ENCODE measurements at regions not wholly inside any gene's neighbourhood (a gene's known extent, or its start where the extent isn't known, plus 50 kb on each side); places are given as distances from the start of the nearest gene placed in this dataset.
A peak's percentile ranks its signal among the peaks of the same experiment; 100 is the strongest.

DNA sequence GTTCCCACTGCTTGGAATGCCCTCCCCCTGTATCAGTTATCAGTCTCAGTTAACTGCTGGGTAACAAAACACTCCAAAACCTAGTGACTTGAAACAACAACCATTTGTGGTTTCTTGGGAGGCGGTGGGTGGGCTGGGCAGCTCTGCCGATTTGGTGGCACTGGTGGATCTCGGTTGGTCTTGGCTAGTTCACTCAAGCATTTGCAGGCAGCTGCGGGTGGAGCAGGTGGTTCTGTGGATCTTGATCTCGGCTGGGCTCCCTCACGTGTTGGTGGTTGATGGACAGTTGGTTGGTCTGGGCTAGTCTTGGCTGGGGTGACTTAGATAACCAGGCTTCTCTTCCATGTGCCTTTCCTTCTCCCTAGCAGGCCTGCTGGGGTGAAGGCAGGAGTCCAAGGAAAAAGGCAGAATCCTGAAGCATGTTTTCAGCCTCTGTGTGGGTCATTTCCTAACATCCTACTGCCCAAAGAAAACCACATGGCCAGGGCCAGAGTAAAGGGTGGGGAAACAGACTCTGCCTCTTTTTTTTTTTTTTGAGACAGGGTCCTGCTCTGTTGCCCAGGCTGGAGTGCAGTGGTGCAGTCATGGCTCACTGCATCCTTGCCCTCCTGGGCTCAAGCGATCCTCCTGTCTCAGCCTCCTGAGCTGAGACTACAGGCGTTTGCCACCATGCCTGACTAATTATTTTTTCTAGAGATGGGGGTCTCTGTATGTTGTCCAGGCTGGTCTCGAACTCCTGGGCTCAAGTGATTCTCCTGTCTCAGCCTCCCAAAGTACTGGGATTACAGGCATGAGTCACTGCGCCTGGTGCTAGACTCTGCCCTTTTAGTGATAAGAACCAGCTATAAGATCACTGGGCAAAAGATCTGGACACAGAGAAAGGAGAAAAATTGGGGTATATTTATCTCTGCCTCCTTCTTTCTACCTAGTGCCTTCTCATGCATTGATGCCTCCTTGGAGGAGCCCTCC lies 183.7 kb downstream of the RGS3 start:
- no peak for DNase-seq

DNA sequence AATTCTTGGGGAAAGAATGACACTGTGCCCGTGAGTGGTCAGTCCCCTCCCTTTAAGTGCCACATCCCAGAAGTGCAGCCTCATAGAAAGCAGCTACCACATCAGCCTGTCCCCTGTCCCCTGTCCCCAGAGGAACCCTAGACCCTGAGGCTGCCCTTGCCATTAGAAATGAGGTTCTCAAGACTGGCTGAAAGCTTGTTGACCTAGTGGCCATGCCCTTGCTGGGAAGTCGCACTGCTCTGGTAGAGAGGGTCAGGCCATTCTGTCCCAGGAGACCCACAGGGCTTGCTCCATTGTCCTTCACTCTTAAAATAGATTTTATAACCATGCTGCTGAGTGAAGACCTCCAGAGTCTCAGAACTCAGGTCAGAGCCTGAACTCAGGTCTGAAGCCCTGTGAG lies 184.5 kb downstream of the RGS3 start:
- no peak for DNase-seq

DNA sequence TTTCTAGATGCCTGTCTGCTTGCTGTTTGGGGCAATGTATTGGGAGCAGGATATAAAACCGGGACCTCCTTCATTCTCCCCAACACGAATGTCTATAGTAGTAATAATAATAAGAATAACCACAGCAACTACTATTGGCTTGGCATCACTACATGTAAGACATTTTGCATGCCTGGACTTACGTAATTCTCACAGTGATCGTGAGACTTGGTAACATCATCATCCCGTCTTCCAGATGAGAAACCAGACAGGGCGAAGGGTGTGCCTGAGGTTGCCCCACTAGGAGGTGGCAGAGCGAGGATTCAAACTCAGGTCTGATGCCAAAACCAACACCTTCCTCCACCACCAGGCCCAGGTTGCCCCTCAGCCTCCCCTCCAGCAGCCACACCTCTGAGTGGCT lies 185.1 kb downstream of the RGS3 start:
- DNase-seq: no peak

DNA sequence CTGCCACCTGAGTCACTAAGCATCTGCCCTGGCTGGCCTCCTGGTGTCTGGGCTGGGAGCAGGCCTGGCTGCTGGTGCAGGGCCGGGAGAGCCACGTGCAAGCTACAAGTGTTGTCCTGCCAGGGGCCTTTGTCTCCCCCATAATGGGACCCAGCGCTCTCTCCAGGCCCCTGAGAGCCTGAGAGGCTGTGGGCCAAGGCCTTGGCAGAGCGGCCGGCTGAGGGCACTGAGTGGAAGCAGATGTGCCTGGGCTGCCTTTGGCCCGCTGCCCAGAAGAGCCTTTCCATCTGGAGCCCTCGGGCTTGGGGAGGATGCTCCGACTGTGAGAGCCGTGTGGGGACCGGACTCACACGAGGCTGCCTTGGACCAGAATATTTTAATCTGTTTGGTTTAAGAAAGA lies 185.5 kb downstream of the RGS3 start:
- no peak for DNase-seq

DNA sequence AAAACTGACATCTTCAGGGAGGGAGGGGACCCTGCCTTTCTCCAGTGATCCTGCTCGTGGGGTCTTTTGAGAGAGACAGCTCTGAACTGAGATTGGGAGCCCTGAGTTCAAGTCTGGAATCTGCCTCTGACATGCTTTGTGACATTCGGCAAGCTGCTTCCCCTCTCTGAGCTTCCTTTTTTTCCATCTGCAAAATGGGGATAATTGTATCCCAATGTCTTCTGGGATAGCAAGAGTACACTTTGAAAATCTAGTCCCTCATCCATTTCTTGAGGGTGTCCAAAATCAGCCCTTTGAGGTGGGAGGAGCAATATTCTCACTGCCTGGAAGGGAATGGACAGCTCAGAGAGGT lies 186.3 kb downstream of the RGS3 start:
- no peak for DNase-seq

DNA sequence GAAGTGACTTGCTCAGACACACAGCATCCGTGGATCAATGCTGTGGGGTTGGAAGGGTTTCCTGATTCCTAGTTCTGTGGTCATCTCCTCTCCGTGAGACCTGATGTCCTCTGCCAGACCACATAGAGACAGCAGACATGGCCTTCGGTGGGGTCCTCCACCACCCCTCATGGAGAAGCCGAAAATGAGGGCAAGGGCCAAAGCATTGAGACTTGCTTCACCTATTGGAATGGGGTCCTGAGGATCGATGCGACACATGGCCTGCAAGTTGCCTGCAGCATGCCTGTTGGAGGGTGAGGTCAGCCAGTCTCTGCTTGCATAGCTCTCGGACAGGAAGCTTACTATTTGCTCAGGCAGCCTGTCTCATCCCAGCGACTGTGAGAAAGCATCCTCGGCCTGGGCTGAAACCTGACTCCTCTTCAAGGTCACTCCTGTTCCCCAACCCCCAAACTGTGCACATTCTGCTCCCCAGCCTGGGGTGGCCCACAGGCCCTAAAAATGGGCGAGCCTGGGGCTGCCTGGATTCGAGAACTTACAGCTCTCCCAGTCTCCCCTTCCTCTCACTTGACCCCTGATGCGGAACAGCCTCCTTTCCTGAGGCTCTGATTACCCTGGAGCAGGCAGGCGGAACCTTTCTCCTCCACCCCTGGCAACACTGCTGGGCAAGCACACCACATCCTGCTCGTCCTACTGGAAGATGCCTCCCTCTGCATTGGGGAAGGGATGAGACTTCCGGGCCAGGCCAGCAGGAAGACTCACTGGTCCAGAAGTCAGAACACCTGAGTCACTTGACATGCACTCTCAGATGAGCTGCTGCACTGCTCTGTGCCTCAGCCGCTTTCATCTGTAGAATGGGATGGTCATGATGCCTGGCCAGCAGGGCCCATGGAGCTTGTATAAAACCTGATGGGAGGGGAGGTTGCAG lies 186.9 kb downstream of the RGS3 start:
- no peak for DNase-seq

DNA sequence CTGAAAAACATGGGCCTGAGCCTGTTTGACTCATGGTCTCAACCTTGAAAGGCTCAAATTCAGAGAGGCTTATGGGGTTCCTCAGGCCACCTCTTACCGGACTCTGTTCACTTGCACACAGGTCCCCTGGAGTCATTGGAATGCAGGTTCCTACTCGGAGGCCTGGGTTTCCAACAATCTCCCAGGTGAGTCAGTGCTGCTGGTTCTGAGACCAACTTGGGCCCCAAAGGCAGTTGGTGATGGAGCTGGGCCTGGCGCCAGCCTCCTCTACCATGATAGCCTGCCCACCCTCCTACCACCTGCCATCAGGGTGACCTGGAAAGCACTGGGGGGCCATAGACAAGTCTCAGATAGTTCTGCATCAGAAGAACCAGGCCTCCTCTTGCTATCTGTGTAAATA lies 188.4 kb downstream of the RGS3 start:
- DNase-seq: no peak

DNA sequence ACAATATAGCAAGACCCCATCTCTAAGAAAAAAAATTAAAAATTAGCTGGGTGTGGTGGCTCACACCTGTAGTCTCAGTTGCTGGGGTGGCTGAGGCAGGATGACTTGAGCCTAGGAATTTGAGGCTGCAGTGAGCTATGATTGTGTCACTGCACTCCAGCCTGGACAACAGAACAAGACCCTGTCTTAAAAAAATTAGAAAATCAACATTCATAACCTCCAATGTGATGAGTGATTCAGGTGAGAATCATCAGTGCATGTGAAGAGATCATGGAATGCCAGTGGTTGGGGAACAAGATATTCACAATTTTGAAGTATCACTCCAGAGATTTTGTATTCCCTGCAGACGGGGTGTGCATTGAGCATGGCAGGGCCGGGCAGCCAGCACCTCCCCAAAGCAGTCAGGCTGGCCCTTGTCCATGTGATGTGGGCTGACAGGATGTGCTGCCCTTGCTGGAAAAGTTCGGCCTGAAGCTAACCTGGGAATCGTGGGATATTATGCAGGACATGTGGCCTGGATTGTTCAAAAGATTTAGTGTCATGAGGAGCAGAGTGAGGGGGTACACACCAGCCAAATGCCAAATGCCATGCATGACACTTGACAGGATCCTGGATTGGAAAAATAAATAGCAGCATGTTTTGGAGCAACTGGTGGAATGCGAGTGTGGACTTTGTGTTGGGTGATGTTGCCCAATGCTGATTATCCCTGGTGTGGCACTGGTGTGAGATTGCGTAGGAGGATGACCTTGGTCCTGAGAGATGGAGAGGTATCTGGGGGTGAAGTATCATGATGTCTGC lies 189.0 kb downstream of the RGS3 start:
- no peak for DNase-seq

DNA sequence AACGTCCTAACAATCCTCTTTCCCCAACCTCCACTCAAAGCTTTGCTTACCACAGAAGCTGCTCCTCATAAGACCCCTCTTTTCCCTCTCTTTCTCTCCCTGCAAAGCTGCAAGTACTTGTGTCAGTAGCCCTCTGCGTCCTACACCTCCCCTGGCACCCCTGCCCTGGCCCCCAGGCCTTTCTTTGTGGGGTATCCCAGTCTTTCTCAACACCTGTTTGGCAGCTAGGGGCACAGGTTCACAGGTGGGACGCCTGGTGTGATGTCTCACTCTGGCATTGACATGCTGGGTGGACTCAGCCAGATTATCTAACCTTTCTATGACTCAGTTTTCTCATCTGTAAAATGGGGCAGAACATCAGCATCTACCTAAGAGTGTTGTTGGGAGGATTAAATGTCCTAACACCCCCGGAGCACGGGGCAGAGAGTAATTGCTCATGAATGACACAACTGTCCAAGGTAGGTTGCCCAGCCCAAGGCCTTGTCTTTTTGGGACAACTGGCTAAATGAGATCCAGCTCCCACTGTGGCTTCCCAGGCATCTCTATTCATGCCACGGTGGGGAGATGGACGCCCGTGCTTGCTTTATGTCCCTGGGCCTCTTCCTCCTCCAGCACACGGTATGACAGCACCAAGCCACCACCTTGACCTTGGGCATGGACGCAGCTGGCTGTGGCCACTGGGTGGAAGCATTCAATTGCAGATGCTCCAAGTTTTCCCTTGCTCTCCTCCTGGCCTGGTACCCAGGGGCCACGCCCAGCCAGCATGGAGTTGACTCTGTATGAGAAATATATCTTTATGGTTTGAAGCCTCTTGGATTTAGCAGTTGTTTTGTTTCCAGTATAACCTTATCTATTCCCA lies 190.4 kb downstream of the RGS3 start:
- DNase-seq: no peak

DNA sequence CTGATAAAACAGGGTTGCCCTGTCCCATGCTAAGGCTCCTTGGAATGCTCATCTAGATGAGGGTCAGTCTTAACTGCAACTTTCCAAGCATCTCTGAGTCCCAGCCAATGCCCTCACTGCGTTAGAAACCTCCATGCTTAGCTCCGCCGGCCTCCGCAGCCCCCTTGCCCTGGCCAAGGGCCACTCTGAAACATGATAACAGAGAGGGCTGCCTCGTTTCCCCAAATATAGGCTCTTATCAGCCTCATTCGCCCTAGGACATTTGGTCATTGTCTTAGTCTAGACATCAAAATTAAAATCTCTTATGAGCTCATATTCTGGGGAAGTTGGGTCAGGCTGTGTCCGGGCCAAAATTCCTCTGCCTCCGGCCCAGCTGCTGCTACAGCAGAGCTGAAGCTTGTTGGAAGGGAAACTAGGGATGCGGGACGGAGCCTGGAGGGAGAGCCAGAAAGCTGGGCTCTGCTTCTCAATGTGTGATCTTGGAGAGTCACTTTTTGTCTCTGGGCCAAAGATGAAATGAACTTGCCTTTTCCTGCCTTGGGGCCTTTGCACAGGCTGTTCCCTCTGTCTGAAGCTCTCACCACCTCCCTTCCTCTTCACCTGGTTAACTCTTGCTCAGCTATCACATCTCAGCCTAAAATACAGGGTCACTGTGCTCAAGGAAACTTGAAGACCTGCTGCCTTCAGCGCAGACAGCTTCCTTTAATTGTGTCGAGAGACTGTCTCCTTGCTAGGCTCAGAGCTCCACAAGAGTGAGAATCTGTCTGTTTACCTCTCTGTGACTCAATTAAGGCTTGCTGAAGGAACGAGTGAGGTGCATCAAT lies 191.3 kb downstream of the RGS3 start:
- DNase-seq: no peak

DNA sequence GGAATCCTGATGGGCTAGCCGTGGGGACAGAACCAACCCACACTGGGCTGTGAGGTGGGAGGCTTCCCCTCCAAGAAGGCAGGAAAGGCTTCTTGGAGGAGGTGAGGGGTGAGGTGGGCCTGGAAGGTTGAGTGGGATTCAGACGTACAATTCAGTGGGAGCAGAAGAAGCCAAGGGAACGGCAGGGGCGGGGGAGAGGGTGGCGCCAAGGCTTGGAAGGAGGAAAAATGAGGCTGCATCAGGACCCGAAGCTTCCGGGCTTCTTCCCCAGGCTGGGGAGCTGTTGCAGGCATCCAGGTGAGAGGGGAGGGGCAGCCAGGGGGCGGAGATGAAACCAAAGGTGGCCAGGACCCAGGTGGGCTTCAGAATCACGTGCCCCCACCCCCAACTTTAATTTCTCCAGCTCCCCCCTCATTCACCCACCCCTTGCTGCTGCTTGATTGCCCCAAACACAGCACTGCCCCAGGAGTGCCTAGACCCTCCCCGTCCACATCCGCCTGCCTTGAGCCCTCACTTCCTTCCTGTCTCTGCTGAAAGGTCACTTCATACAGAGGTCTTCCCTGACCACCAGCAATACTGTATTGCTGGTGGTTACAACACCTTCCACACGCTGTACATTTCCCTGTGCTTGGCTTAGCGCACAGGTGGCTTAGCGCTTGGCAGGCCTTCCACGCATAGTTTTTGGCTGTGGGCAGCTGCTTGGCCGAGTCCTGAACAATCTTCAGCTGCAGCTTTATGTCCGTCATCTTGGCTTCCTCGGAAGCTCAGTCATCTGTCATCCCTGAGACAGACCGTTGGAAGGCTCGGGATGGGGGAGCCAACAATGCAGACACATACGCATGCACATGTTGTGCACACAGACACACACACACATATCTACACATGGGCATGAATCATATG lies 193.5 kb downstream of the RGS3 start:
- DNase-seq: no peak

DNA sequence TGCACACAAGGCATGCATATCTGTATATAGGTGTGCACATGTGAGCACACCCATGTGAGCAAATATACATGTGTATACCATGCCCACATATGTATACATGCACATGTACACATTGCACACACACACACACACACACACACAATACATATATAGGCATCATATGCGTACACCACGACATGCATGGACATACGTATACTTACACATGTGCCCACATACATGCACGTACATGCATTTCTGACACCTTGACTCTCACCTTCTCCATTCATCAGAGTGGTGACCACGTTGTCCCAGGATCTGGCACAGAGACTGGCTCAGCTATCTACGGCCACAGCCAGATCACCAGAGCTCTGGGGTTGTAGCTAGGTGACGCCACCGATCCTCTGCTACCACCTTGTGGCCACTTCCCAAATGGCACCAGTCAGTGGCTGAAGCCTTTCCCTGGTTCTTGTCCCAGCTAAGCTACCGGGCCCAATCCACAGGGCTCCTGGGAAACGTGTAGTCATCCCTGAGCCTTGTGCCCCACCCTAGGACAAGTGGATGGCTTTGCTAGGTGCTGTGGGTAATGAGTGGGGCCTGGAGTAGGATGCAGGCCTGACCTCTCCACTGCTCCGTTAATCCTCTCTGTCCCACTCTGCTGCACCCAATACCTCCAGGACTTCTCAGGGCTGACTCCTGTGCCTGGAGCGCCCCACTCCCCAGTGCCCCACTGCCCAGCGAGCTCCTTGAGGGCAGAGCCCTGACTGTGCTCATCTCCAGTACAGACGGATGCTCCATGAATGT lies 194.4 kb downstream of the RGS3 start:
- peak; percentile 75 for DNase-seq

DNA sequence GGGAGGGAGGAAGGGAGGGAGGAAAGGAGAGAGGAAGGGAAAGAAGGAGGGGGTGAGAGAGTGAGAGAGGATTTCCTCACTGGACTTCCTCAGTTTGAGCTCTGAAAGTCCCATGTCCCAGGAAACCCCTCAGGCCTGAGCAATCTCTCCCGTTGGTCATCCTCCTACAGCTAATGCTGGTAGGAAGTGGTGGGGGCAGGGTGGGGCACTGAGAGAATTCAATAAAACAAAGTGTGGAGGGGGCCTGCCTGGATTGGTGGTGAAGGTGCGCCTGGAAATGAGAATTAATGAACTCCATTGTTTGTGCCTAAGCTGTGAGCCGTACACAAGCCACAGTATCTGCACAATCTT lies 195.0 kb downstream of the RGS3 start:
- DNase-seq: no peak

DNA sequence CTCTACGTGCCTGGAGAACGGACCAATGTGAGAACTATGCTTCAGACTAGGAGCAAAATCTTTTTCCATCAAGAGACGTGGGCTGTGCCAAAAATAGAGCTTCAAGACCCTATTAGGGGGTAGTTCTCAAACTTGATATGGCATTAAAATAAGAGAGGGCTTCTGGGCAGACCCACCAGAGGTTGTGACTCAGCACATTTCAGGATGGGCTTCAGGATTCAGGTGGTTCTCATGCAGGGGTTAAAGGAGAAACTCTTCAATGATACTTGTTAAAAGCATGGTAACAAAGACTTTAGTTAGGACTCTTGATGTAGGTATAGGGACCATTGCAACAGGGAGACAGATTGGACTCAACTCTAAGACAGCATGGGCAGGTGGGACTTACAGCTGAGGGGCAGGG lies 195.5 kb downstream of the RGS3 start:
- no peak for DNase-seq

DNA sequence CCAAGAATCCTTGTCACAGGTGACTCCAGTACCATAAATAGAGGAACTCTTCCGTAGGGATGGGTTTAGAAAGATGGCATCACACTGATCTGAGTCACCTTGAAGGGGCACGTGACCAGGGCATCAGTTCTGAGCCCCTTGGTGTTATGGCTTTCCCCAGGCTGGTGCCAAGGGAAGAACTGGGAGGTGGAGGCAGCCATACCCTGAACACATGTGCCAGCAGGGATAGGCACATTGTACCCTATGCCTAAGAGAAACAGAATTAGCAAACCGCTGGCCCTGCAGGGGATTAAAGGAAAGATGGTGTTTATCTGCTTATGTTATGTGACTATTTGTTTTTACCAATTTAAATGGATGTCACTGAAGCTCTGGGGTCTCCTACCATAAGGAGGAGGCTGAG lies 196.2 kb downstream of the RGS3 start:
- DNase-seq: no peak

DNA sequence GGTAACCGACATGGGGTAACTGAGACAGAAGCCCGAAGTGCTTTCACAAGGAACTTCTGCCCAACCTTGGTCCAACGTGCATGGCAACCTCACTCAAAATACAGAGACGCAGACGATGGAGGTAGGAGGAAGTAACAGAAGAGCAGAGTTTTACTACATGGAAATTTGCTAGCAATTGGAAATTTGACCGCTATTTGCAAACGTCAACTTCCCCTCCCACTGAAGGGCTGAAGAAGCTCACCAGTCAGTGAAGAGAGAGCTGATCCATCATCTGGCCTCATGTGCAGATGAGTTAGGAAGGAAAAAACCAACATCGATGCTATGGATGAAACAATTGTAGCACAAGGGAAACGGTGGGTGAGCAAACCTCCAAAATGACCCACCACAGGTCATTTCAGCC lies 196.7 kb downstream of the RGS3 start:
- DNase-seq: no peak

DNA sequence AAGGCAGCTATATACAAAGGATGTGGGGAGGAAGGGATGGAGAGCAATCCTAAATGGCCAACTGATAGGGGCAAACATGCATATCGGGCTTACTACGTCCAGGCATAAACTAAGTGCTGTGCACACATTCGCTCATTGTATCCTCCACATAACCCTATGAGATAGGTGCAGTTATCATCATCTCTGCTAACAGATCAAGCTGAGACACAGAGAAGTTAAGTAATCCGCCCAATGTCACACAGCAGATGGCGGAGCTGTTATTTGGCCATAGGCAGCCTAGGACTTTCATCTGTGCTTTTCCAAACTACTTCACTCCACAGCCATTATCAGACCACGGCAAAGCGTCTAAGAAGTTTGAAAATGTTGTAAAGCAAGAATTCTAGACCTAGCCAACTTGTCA lies 197.5 kb downstream of the RGS3 start:
- DNase-seq: no peak

DNA sequence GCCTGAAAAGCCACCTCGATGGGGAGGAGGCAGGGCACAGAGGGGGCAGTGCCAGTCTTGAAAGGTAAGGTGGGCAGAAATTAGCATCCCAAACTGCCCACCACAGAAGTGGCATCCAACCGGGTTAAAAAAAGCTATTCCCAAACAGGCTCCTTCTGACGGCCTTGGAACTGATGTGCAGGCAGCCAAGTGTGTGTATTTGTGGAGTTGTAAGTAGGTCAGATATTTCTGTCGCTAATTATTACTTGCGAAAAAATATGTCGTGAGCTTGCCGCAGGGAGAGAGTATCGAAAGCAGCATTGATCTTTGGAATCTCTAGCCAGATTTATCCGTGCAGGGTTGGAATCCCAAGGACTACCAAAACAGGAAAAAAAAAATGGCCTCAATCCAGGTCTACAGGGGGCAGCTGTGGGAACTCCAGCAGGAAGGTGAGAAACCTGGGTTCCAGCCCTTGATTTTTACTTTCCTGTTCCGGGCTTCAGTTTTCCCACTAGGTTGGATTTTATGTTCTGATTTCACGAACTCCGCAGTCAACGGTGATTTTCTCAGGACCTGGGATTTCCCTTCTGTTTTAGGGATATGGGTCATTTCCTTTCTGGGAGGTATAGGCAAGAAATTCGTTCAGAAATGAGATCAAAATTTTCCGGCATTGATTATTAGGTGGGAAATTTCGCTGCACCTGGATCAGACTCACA lies 200.8 kb downstream of the RGS3 start:
- no peak for DNase-seq

DNA sequence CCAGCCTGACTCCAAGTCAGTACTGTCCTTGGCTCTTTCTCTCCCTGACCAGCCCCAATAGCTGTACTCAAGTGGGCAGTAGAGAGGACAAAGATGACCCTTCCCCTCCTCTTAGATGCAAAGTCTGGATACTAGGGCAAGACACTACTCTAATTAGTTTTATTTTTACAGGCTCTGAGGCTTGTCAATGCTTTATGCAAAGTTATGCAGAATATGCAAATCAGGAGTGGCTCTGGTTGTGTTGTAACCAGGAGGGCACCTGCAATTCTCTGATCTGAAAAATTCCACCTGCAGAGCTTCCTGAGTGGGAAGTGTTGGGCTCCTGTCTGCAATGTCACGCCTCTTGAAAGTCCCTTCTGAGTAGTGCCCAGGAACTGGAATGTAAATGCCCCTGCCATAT lies 201.5 kb downstream of the RGS3 start:
- no peak for DNase-seq

Data from CD4-positive, alpha-beta T cell treated with Interleukin-15 for 1 hour (primary cell).